Peyer's patch (tissue), 4 donors: ENCODE measurements at regions not wholly inside any gene's neighbourhood (a gene's known extent, or its start where the extent isn't known, plus 50 kb on each side); places are given as distances from the start of the nearest gene placed in this dataset.

Experiments
- POLR2A ChIP-seq, 2 donors: fragments of 450-650 bp; IDR thresholded peaks; one replicate each; pipeline ENCODE4 v1.5.1; 2017; ENCODE audit warnings: antibody characterized with exemption in 2 of 2, mild to moderate bottlenecking in 2 of 2, moderate library complexity in 2 of 2
- TF ChIP-seq, protein P1 (sequence below), 6 experiments: fragments of 450-650 bp in 4 of 6; fragments of 200-600 bp in 2 of 6; sonication (generic) in 1 of 6; IDR thresholded peaks; one replicate each; pipeline ENCODE4 v1.5.1; 2017 to 2019; ENCODE audit warnings: antibody characterized with exemption in 6 of 6, mild to moderate bottlenecking in 3 of 6, moderate library complexity in 1 of 6

DNA sequence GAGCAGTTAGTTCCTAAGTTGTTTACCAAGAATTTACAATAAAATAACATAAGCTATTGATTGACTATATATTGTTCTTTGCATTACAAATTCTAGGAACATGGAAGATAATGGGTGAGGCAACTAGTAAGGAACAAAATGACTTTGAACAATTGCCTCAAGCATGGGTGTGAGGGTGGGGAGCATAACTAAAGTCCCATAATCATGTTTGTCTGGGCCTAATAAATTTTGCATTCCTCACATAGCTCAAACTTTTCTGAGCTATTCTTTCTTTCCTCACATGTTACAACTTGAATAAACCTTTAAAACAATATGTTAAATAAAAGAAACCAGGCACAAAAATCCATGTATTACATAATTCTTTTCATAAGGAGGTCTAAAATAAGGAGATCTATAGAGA, 1066.1 kb downstream of the NR2F1-AS1 start:
- TF ChIP-seq, protein P1, sequence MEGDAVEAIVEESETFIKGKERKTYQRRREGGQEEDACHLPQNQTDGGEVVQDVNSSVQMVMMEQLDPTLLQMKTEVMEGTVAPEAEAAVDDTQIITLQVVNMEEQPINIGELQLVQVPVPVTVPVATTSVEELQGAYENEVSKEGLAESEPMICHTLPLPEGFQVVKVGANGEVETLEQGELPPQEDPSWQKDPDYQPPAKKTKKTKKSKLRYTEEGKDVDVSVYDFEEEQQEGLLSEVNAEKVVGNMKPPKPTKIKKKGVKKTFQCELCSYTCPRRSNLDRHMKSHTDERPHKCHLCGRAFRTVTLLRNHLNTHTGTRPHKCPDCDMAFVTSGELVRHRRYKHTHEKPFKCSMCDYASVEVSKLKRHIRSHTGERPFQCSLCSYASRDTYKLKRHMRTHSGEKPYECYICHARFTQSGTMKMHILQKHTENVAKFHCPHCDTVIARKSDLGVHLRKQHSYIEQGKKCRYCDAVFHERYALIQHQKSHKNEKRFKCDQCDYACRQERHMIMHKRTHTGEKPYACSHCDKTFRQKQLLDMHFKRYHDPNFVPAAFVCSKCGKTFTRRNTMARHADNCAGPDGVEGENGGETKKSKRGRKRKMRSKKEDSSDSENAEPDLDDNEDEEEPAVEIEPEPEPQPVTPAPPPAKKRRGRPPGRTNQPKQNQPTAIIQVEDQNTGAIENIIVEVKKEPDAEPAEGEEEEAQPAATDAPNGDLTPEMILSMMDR (IDR thresholded peaks at IDR 0.05), result no peak
- no peak for TF ChIP-seq POLR2A (IDR thresholded peaks at IDR 0.05)
